H9 (cell line): ENCODE measurements at regions not wholly inside any gene's neighbourhood (a gene's known extent, or its start where the extent isn't known, plus 50 kb on each side); places are given as distances from the start of the nearest gene placed in this dataset.
"Not testable (repeated sequence)": the region's sequence is repeated elsewhere in the genome, so short reads cannot be mapped to it uniquely, and the experiment has no call there.

Experiments used
- DNase-seq: peaks from one replicate; pipeline ENCODE4 v3.0.0-alpha.2; 2017
- H2AFZ ChIP-seq: one replicate; pipeline ENCODE4 v1.6.1; 2013; ENCODE audit warnings: mild to moderate bottlenecking, low read length, control low read depth, moderate library complexity
- H2AK5ac ChIP-seq: 2 replicates; pipeline ENCODE4 v1.6.1; 2013; ENCODE audit warnings: low read length, control low read depth, mixed read lengths; ENCODE audit not compliant: insufficient read length
- H2BK120ac ChIP-seq: one replicate; pipeline ENCODE4 v1.6.1; 2013; ENCODE audit warnings: low read depth, mild to moderate bottlenecking, low read length, control low read depth, inconsistent platforms; ENCODE audit not compliant: poor library complexity, severe bottlenecking
- H2BK12ac ChIP-seq: 2 replicates; pipeline ENCODE4 v1.6.1; 2013; ENCODE audit warnings: low read length, control low read depth, mixed read lengths, low read depth; ENCODE audit not compliant: insufficient read length
- H2BK15ac ChIP-seq: 2 replicates; pipeline ENCODE4 v1.6.1; 2013; ENCODE audit warnings: low read depth, low read length, control low read depth
- H2BK20ac ChIP-seq: one replicate; pipeline ENCODE4 v1.6.1; 2013; ENCODE audit warnings: low read depth, mild to moderate bottlenecking, low read length, control low read depth, inconsistent platforms; ENCODE audit not compliant: poor library complexity, severe bottlenecking
- H2BK5ac ChIP-seq: 2 replicates; pipeline ENCODE4 v1.6.1; 2013; ENCODE audit warnings: low read length, control low read depth, mixed read lengths; ENCODE audit not compliant: insufficient read length
- H3K14ac ChIP-seq: 2 replicates; pipeline ENCODE4 v1.6.1; 2013; ENCODE audit warnings: low read length, control low read depth; ENCODE audit not compliant: insufficient read depth
- H3K18ac ChIP-seq: 2 replicates; pipeline ENCODE4 v1.6.1; 2013; ENCODE audit warnings: low read depth, mild to moderate bottlenecking, mixed read lengths, low read length, control low read depth; ENCODE audit not compliant: insufficient read length
- H3K23ac ChIP-seq: 2 replicates; pipeline ENCODE4 v1.6.1; 2013; ENCODE audit warnings: low read length, control low read depth, mixed read lengths, low read depth; ENCODE audit not compliant: insufficient read length
- H3K23me2 ChIP-seq: 2 replicates; pipeline ENCODE4 v1.6.1; 2013; ENCODE audit warnings: low read depth, mild to moderate bottlenecking, mixed read lengths, low read length, control low read depth; ENCODE audit not compliant: insufficient read length, poor library complexity, severe bottlenecking
- H3K27ac ChIP-seq: 2 replicates; pipeline ENCODE4 v1.5.1; 2013; ENCODE audit warnings: low read length, control low read depth, mixed read lengths, low read depth; ENCODE audit not compliant: insufficient read length
- H3K27me3 ChIP-seq: 2 replicates; pipeline ENCODE4 v1.6.1; 2013; ENCODE audit warnings: low read length, control low read depth, inconsistent platforms; ENCODE audit not compliant: insufficient read depth
- H3K4ac ChIP-seq: 2 replicates; pipeline ENCODE4 v1.6.1; 2013; ENCODE audit warnings: low read depth, mild to moderate bottlenecking, control low read depth, inconsistent platforms, low read length, moderate library complexity
- H3K4me1 ChIP-seq: 2 replicates; pipeline ENCODE4 v1.6.1; 2013; ENCODE audit warnings: low read length, control low read depth, inconsistent platforms; ENCODE audit not compliant: insufficient read depth
- H3K4me2 ChIP-seq: 2 replicates; pipeline ENCODE4 v1.6.1; 2013; ENCODE audit warnings: low read length, control low read depth, mixed read lengths; ENCODE audit not compliant: insufficient read length, insufficient read depth
- H3K56ac ChIP-seq: 2 replicates; pipeline ENCODE4 v1.6.1; 2013; ENCODE audit warnings: low read depth, mild to moderate bottlenecking, mixed read lengths, low read length, control low read depth; ENCODE audit not compliant: insufficient read length
- H3K79me1 ChIP-seq: 2 replicates; pipeline ENCODE4 v1.6.1; 2013; ENCODE audit warnings: low read depth, mild to moderate bottlenecking, moderate library complexity, low read length, control low read depth, inconsistent platforms; ENCODE audit not compliant: insufficient read depth, poor library complexity, severe bottlenecking
- H3K79me2 ChIP-seq: 2 replicates; pipeline ENCODE4 v1.6.1; 2013; ENCODE audit warnings: low read length, control low read depth, inconsistent platforms; ENCODE audit not compliant: insufficient read depth
- H3K9ac ChIP-seq: 2 replicates; pipeline ENCODE4 v1.6.1; 2013; ENCODE audit warnings: low read length, control low read depth, mixed read lengths; ENCODE audit not compliant: insufficient read length; ENCODE audit errors: extremely low read depth
- H3K9me3 ChIP-seq: one replicate; pipeline ENCODE4 v1.6.1; 2013; ENCODE audit warnings: low read depth, low read length, inconsistent platforms; ENCODE audit not compliant: control insufficient read depth
- H3T11ph ChIP-seq: one replicate; pipeline ENCODE4 v1.6.1; 2013; ENCODE audit warnings: mild to moderate bottlenecking, low read length, control low read depth, inconsistent platforms
- H4K20me1 ChIP-seq: one replicate; pipeline ENCODE4 v1.6.1; 2013; ENCODE audit not compliant: control insufficient read depth, insufficient read length, insufficient read depth
- H4K5ac ChIP-seq: 2 replicates; pipeline ENCODE4 v1.6.1; 2013; ENCODE audit warnings: low read depth, mild to moderate bottlenecking, mixed read lengths, low read length, control low read depth; ENCODE audit not compliant: insufficient read length
- H4K8ac ChIP-seq: replicated peaks from 2 replicates; pipeline ENCODE4 v1.6.1; 2013; ENCODE audit warnings: low read length, control low read depth, mixed read lengths, low read depth; ENCODE audit not compliant: insufficient read length
- H4K91ac ChIP-seq: 2 replicates; pipeline ENCODE4 v1.6.1; 2013; ENCODE audit warnings: low read depth, mild to moderate bottlenecking, moderate library complexity, mixed read lengths, low read length, control low read depth; ENCODE audit not compliant: insufficient read length
- H3K27ac Mint-ChIP-seq, 3 experiments: 2 replicates in 2 of 3; 3 replicates in 1 of 3; pipeline ENCODE4 v1.8.0; 2020 to 2021; ENCODE audit warnings: mixed read lengths in 3 of 3, mild to moderate bottlenecking in 1 of 3, moderate library complexity in 1 of 3
- H3K27me3 Mint-ChIP-seq: 2 replicates; pipeline ENCODE4 v1.8.0; 2021; ENCODE audit warnings: low read depth, mild to moderate bottlenecking, moderate library complexity, mixed read lengths
- H3K36me3 Mint-ChIP-seq, 3 experiments: 2 replicates in 2 of 3; 3 replicates in 1 of 3; pipeline ENCODE4 v1.8.0; 2020 to 2021; ENCODE audit warnings: low read depth in 3 of 3, mixed read lengths in 3 of 3; ENCODE audit not compliant: insufficient read depth in 1 of 3
- H3K4me1 Mint-ChIP-seq, 2 experiments: 2 replicates each; pipeline ENCODE4 v1.8.0; 2020; ENCODE audit warnings: mixed read lengths in 2 of 2
- H3K4me3 Mint-ChIP-seq, 2 experiments: 2 replicates in 1 of 2; 3 replicates in 1 of 2; pipeline ENCODE4 v1.8.0; 2020 to 2021; ENCODE audit warnings: mild to moderate bottlenecking in 2 of 2, mixed read lengths in 2 of 2, moderate library complexity in 1 of 2
- H3K9me3 Mint-ChIP-seq, 2 experiments: 2 replicates in 1 of 2; 3 replicates in 1 of 2; pipeline ENCODE4 v1.8.0; 2020; ENCODE audit warnings: mild to moderate bottlenecking in 2 of 2, mixed read lengths in 2 of 2, moderate library complexity in 1 of 2
- WGBS: extraction: QIAGEN DNeasy Blood & Tissue Kit; methylation state at CpG from one replicate; pipeline ENCODE4 v1.1.7; 2013; ENCODE audit warnings: missing lambda C conversion rate, low lambda C conversion rate, mixed read lengths; ENCODE audit not compliant: insufficient read length; ENCODE audit errors: extremely low coverage; 5-methylcytosine and 5-hydroxymethylcytosine counted together

DNA sequence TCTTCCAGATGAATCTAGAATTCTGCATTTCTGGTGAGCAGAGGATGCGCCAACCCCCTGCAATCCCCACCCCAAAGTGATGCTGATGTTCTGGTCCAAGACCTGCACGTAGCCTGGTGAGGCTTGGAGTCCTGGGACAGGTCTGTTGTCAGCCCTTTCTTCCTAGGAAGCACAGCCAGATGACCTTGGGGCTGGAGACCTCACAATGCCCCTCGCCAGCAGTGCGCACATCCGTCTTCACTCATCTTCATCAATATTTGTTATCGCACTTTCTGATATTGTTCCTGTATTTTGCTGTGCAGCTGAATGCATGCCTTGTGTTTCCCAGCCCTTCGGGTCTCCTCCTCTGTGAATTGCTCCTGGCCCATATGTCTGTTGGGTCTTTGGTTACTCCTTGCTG lies 4222.8 kb upstream of the OR11H1 start:
- not testable (repeated sequence) for H3K27ac Mint-ChIP-seq, H3K23me2 ChIP-seq, H3K4me2 ChIP-seq, H3K4me3 Mint-ChIP-seq, H4K20me1 ChIP-seq, H2BK15ac ChIP-seq, H3K4ac ChIP-seq, H3K79me1 ChIP-seq, H3K56ac ChIP-seq, H4K8ac ChIP-seq, H3K27ac ChIP-seq, H4K91ac ChIP-seq, H2BK5ac ChIP-seq, H2BK12ac ChIP-seq, H3K18ac ChIP-seq, H3K4me1 ChIP-seq, H2AFZ ChIP-seq, H3K79me2 ChIP-seq, DNase-seq, H3K9ac ChIP-seq, H4K5ac ChIP-seq, H2BK20ac ChIP-seq, H3T11ph ChIP-seq, H3K23ac ChIP-seq, H2AK5ac ChIP-seq, H2BK120ac ChIP-seq, H3K27me3 ChIP-seq, H3K14ac ChIP-seq, H3K4me1 Mint-ChIP-seq
- H3K27me3 Mint-ChIP-seq = peaks cover 10% of the 10 kb centered on the region
- WGBS = no CpG with 5 or more reads among the region's 7 CpGs
- H3K9me3 ChIP-seq = peaks cover 89% of the 10 kb centered on the region
- peaks cover 93 to 96% of the 10 kb centered on the region in 2 experiments for H3K9me3 Mint-ChIP-seq
- H3K36me3 Mint-ChIP-seq = peaks cover 28 to 59% (median 57%) of the 10 kb centered on the region in 3 experiments

DNA sequence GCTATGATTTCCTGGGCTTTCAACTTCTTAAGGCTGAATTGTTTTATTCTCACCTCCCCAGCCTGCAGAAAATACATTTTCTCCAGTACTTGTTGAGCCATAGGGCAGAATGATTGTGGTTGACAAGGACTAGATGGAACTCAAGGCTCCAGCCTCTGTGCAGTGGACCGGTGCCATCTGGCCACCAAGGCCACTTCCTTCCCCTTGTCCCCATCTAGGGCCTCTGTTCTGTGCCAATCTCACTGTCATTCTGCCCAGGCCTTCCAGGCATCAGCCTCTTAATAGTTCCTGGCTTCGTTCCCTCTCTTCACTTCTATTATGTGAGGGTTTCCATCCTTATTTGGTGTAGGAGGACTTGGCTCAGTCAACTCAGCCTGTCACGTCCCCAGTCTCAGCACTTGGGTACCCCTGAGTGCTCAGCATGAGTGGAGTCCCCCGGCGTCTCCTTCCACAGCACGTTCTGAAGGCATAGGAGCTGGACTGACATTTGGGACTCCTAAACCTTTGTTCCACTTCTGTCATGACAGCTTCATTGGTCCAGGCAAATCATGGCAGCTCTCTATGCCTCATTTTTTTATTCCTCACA lies 4221.0 kb upstream of the OR11H1 start:
- not testable (repeated sequence) for H3K23ac ChIP-seq, H3K9ac ChIP-seq, H2AK5ac ChIP-seq, H3K14ac ChIP-seq, H3K79me2 ChIP-seq, H4K5ac ChIP-seq, H4K20me1 ChIP-seq, DNase-seq, H3K23me2 ChIP-seq, H3K27ac Mint-ChIP-seq, H3K4me1 Mint-ChIP-seq, H3K56ac ChIP-seq, H4K8ac ChIP-seq, H2BK20ac ChIP-seq, H4K91ac ChIP-seq, H3K27me3 ChIP-seq, H2AFZ ChIP-seq, H3K4me2 ChIP-seq, H3K4ac ChIP-seq, H2BK12ac ChIP-seq, H2BK120ac ChIP-seq, H3K4me1 ChIP-seq, H2BK5ac ChIP-seq, H3K27ac ChIP-seq, H2BK15ac ChIP-seq, H3T11ph ChIP-seq, H3K4me3 Mint-ChIP-seq, H3K18ac ChIP-seq, H3K27me3 Mint-ChIP-seq, H3K79me1 ChIP-seq
- no CpG with 5 or more reads among the region's 6 CpGs for WGBS
- peaks cover 93% of the 10 kb centered on the region for H3K9me3 ChIP-seq
- Mint-ChIP-seq H3K9me3 (peaks cover 95% of the 10 kb centered on the region in 2 experiments), H3K36me3 (peaks cover 22 to 65% (median 55%) of the 10 kb centered on the region in 3 experiments)
